Activated CD4-positive, alpha-beta T cell treated with anti-CD3 and anti-CD28 coated beads, Interleukin-2, amount 50 U/mL, for 16 hours (primary cell): ENCODE measurements at regions not wholly inside any gene's neighbourhood (a gene's known extent, or its start where the extent isn't known, plus 50 kb on each side); places are given as distances from the start of the nearest gene placed in this dataset.
A peak's percentile ranks its signal among the peaks of the same experiment; 100 is the strongest.
"Not testable (repeated sequence)": the region's sequence is repeated elsewhere in the genome, so short reads cannot be mapped to it uniquely, and the experiment has no call there.

Experiments used
- DNase-seq: peaks from one replicate; pipeline ENCODE4 v3.0.0-alpha.2; 2020

- no peak for DNase-seq
Measured at GRCh38 chr1:208979776-208980175, 603.7 kb upstream of the CAMK1G start.

GRCh38 chr1:208980605-208981004, 602.9 kb upstream of the CAMK1G start:
- no peak for DNase-seq

- DNase-seq, result no peak
Measured at GRCh38 chr1:208985231-208985630, 598.3 kb upstream of the CAMK1G start.

GRCh38 chr1:208988811-208989222, 594.7 kb upstream of the CAMK1G start:
- peak; percentile 49 for DNase-seq

- DNase-seq, result no peak
Measured at GRCh38 chr1:208990456-208990855, 593.1 kb upstream of the CAMK1G start.

GRCh38 chr1:208997053-208997452, 586.5 kb upstream of the CAMK1G start:
- not testable (repeated sequence) for DNase-seq

GRCh38 chr1:208997726-208998312, 585.7 kb upstream of the CAMK1G start:
- DNase-seq, result no peak

- no peak for DNase-seq
Measured at GRCh38 chr1:209008586-209008985, 574.9 kb upstream of the CAMK1G start.

- DNase-seq, result no peak
Measured at GRCh38 chr1:209010475-209011230, 572.9 kb upstream of the CAMK1G start.

GRCh38 chr1:209012443-209013196, 570.9 kb upstream of the CAMK1G start:
- DNase-seq, result no peak

GRCh38 chr1:209015092-209015491, 568.4 kb upstream of the CAMK1G start:
- DNase-seq, result no peak

GRCh38 chr1:209021622-209022021, 561.9 kb upstream of the CAMK1G start:
- DNase-seq, result no peak

GRCh38 chr1:209023790-209024189, 559.7 kb upstream of the CAMK1G start:
- DNase-seq, result no peak

- DNase-seq, result no peak
Measured at GRCh38 chr1:209029737-209030136, 553.8 kb upstream of the CAMK1G start.

GRCh38 chr1:209030454-209031167, 552.9 kb upstream of the CAMK1G start:
- DNase-seq, result no peak

GRCh38 chr1:209037064-209037463, 546.5 kb upstream of the CAMK1G start:
- DNase-seq, result no peak

- DNase-seq, result no peak
Measured at GRCh38 chr1:209038316-209038715, 545.2 kb upstream of the CAMK1G start.

- DNase-seq, result no peak
Measured at GRCh38 chr1:209038735-209039134, 544.8 kb upstream of the CAMK1G start.

- no peak for DNase-seq
Measured at GRCh38 chr1:209040351-209040750, 543.2 kb upstream of the CAMK1G start.

GRCh38 chr1:209041927-209042326, 541.6 kb upstream of the CAMK1G start:
- no peak for DNase-seq

GRCh38 chr1:209042413-209042812, 541.1 kb upstream of the CAMK1G start:
- no peak for DNase-seq

- DNase-seq, result no peak
Measured at GRCh38 chr1:209045331-209046057, 538.0 kb upstream of the CAMK1G start.

- no peak for DNase-seq
Measured at GRCh38 chr1:209046058-209046417, 537.5 kb upstream of the CAMK1G start.
